ENCODE measurements at regions not wholly inside any gene's neighbourhood (a gene's known extent, or its start where the extent isn't known, plus 50 kb on each side); places are given as distances from the start of the nearest gene placed in this dataset.

DNA sequence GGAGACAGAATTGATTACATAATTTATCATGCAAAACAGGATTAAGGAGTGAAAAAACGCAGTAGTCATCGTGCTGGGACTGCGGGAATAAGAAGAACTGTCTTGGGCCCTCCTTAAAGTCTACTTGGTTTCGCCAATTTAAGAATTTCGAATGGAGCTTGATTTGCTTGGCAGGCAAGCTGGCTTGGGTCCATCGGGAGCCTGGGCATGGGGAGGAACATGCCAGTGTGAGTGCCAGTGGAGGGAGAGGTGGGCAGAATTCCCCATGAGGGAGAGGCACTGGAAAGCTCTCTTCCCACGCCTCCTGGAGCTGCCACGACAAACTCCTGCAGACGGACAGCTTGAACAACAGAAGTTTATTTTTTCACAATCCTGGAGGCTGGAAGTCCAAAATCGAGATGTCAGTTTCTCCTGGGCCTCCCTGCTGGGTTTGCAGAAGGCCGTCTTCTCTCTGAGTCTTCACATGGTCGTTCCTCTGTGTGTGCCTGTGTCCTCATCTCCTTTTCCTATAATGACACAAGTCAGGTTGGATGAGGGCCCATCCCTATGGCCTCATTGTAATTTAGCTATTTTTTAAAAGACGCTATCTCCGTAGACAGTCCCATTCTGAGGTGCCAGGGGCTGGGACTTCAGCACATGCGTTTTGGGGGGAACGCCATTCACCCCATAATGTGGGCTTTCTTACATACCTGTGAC lies 528.7 kb upstream of the DPP6 start:
- intact Hi-C loops (cut with micrococcal nuclease; ENCODE audit: unreplicated experiment), result no loop called here
- BruUV-seq (replicated peaks), result no TSS peak
- ATAC-seq, result no peak
- peaks cover 2% of the 10 kb centered on the region; the same call in 1 of the 2 replicates for H3K27me3 ChIP-seq (ENCODE audit: control insufficient read depth, insufficient read depth, low read length)
- TF ChIP-seq CTCF (IDR thresholded peaks at IDR 0.05) (no peak), POLR2AphosphoS5 (IDR thresholded peaks at IDR 0.05; ENCODE audit: low read depth, low read length) (no peak), SIN3A (IDR thresholded peaks at IDR 0.05; ENCODE audit: borderline replicate concordance, insufficient read depth, low read depth, low read length) (no peak), TCF7L2 (IDR thresholded peaks at IDR 0.05; ENCODE audit: low read depth, low read length) (no peak), REST (IDR thresholded peaks at IDR 0.05; ENCODE audit: insufficient read depth in 1 of 2, low read depth in 2 of 2, low read length in 1 of 2) (no peak)
- H3K27ac ChIP-seq (ENCODE audit: low read length), result no peak overlapping the region
- ChIA-PET POLR2A (no interaction called here), CTCF (no interaction called here)
- no peak overlapping the region for H3K4me3 ChIP-seq (ENCODE audit: low read depth in 2 of 2, low read length in 2 of 2)
- H3K4me1 ChIP-seq (ENCODE audit: control insufficient read depth, insufficient read depth, low read length), result no peaks in the 10 kb centered on the region
- in situ Hi-C loops (cut with HindIII; ENCODE audit: low pct_unique_long_range_greater_than_20kb, low sequenced_read_pairs), result no loop called here
- no peaks in the 10 kb centered on the region for H3K9me3 ChIP-seq (ENCODE audit: control insufficient read depth, insufficient read depth, low read depth, low read length)
- no peak for DNase-seq (ENCODE audit: low read depth, low spot score)
- H3K36me3 ChIP-seq (ENCODE audit: control insufficient read depth, insufficient read depth, low read length), result no peaks in the 10 kb centered on the region

- in situ Hi-C loops (cut with HindIII; ENCODE audit: low pct_unique_long_range_greater_than_20kb, low sequenced_read_pairs) (no loop called here), intact Hi-C loops (cut with micrococcal nuclease; ENCODE audit: unreplicated experiment) (no loop called here)
- no peaks in the 10 kb centered on the region for H3K9me3 ChIP-seq (ENCODE audit: control insufficient read depth, insufficient read depth, low read depth, low read length)
- no peaks in the 10 kb centered on the region for H3K4me1 ChIP-seq (ENCODE audit: control insufficient read depth, insufficient read depth, low read length)
- ChIA-PET CTCF (no interaction called here), POLR2A (no interaction called here)
- peaks cover 2% of the 10 kb centered on the region; the same call in 1 of the 2 replicates for H3K27me3 ChIP-seq (ENCODE audit: control insufficient read depth, insufficient read depth, low read length)
- no peaks in the 10 kb centered on the region for H3K36me3 ChIP-seq (ENCODE audit: control insufficient read depth, insufficient read depth, low read length)
- no peak for ATAC-seq
- H3K4me3 ChIP-seq (ENCODE audit: low read depth in 2 of 2, low read length in 2 of 2), result no peak overlapping the region
- H3K27ac ChIP-seq (ENCODE audit: low read length), result no peak overlapping the region
- no peak for DNase-seq (ENCODE audit: low read depth, low spot score)
- BruUV-seq (replicated peaks), result no TSS peak
- TF ChIP-seq REST (IDR thresholded peaks at IDR 0.05; ENCODE audit: insufficient read depth in 1 of 2, low read depth in 2 of 2, low read length in 1 of 2) (no peak), CTCF (IDR thresholded peaks at IDR 0.05) (no peak), POLR2AphosphoS5 (IDR thresholded peaks at IDR 0.05; ENCODE audit: low read depth, low read length) (no peak), TCF7L2 (IDR thresholded peaks at IDR 0.05; ENCODE audit: low read depth, low read length) (no peak), SIN3A (IDR thresholded peaks at IDR 0.05; ENCODE audit: borderline replicate concordance, insufficient read depth, low read depth, low read length) (no peak)
These were observed 528.1 kb upstream of the DPP6 start for GRCh38 chr7:153524070-153524601.
